ENCODE measurements at regions not wholly inside any gene's neighbourhood (a gene's known extent, or its start where the extent isn't known, plus 50 kb on each side); places are given as distances from the start of the nearest gene placed in this dataset.

- Mint-ChIP-seq H3K4me3 (ENCODE audit: unreplicated experiment) (no peak overlapping the region), H3K4me1 (ENCODE audit: low read depth) (peaks cover 10% of the 10 kb centered on the region), H3K27ac (ENCODE audit: unreplicated experiment) (no peak overlapping the region), H3K36me3 (ENCODE audit: low read depth) (no peaks in the 10 kb centered on the region), H3K27me3 (ENCODE audit: low read depth) (peaks cover 20% of the 10 kb centered on the region), H3K9me3 (ENCODE audit: low read depth) (no peaks in the 10 kb centered on the region)
- no peak for DNase-seq (ENCODE audit: low spot score)
- TF ChIP-seq, protein P1, sequence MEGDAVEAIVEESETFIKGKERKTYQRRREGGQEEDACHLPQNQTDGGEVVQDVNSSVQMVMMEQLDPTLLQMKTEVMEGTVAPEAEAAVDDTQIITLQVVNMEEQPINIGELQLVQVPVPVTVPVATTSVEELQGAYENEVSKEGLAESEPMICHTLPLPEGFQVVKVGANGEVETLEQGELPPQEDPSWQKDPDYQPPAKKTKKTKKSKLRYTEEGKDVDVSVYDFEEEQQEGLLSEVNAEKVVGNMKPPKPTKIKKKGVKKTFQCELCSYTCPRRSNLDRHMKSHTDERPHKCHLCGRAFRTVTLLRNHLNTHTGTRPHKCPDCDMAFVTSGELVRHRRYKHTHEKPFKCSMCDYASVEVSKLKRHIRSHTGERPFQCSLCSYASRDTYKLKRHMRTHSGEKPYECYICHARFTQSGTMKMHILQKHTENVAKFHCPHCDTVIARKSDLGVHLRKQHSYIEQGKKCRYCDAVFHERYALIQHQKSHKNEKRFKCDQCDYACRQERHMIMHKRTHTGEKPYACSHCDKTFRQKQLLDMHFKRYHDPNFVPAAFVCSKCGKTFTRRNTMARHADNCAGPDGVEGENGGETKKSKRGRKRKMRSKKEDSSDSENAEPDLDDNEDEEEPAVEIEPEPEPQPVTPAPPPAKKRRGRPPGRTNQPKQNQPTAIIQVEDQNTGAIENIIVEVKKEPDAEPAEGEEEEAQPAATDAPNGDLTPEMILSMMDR (IDR thresholded peaks at IDR 0.05), result no peak
These were observed 126.8 kb upstream of the CLSTN2 start for GRCh38 chr3:139808201-139808600.

GRCh38 chr3:139803294-139803693 lies 125.5 kb upstream of the NMNAT3 start:
- Mint-ChIP-seq H3K9me3 (ENCODE audit: low read depth) (no peaks in the 10 kb centered on the region), H3K27me3 (ENCODE audit: low read depth) (peaks cover 16% of the 10 kb centered on the region), H3K27ac (ENCODE audit: unreplicated experiment) (no peak overlapping the region), H3K36me3 (ENCODE audit: low read depth) (no peaks in the 10 kb centered on the region), H3K4me1 (ENCODE audit: low read depth) (no peaks in the 10 kb centered on the region), H3K4me3 (ENCODE audit: unreplicated experiment) (no peak overlapping the region)
- TF ChIP-seq, protein P1 (IDR thresholded peaks at IDR 0.05), result no peak
- no peak for DNase-seq (ENCODE audit: low spot score)

DNA sequence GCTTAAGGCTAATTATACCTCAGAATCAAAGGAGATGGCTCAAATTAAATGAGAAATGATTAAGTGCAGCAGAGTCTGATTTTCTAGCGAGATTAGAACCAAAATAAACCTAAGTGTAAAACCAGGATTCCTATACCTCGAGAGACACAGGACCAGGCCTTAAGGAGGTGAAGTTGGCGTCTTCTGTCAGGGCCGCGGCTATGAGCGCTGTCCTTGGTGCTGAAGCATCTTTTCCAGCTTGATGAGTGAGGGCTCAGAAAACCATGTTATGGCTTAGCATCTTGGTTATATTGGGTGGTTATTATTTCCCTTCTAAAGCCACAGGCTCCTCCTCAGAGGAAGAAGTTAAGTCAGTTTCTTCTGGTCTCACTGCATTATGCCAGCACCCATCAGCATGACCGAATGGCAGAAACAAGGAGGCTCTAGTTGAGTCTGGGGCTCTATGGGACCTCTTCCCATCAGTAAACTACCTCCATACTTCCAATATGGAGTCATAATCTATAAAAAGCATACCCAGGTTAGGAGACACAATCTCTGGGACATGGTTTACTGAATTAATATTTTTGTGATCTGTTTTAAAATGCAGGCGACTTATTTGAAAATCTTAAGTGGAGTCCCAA lies 120.1 kb upstream of the NMNAT3 start:
- Mint-ChIP-seq H3K27me3 (ENCODE audit: low read depth) (peaks cover 9% of the 10 kb centered on the region), H3K4me1 (ENCODE audit: low read depth) (no peaks in the 10 kb centered on the region), H3K9me3 (ENCODE audit: low read depth) (peaks cover 5% of the 10 kb centered on the region), H3K36me3 (ENCODE audit: low read depth) (peaks cover 2% of the 10 kb centered on the region), H3K27ac (ENCODE audit: unreplicated experiment) (no peak overlapping the region), H3K4me3 (ENCODE audit: unreplicated experiment) (no peak overlapping the region)
- DNase-seq (ENCODE audit: low spot score), result no peak
- TF ChIP-seq, protein P1 (IDR thresholded peaks at IDR 0.05), result no peak

- Mint-ChIP-seq H3K4me1 (ENCODE audit: low read depth) (no peaks in the 10 kb centered on the region), H3K27me3 (ENCODE audit: low read depth) (peaks cover 14% of the 10 kb centered on the region), H3K4me3 (ENCODE audit: unreplicated experiment) (no peak overlapping the region), H3K36me3 (ENCODE audit: low read depth) (peaks cover 2% of the 10 kb centered on the region), H3K27ac (ENCODE audit: unreplicated experiment) (no peak overlapping the region), H3K9me3 (ENCODE audit: low read depth) (peaks cover 14% of the 10 kb centered on the region)
- DNase-seq (ENCODE audit: low spot score), result no peak
- TF ChIP-seq, protein P1 (IDR thresholded peaks at IDR 0.05), result no peak
These were observed 116.9 kb upstream of the NMNAT3 start for GRCh38 chr3:139794469-139795265.

GRCh38 chr3:139793408-139793807 lies 115.6 kb upstream of the NMNAT3 start:
- TF ChIP-seq, protein P1 (IDR thresholded peaks at IDR 0.05), result no peak
- Mint-ChIP-seq H3K9me3 (ENCODE audit: low read depth) (peaks cover 14% of the 10 kb centered on the region), H3K27ac (ENCODE audit: unreplicated experiment) (no peak overlapping the region), H3K4me3 (ENCODE audit: unreplicated experiment) (no peak overlapping the region), H3K36me3 (ENCODE audit: low read depth) (peaks cover 2% of the 10 kb centered on the region), H3K27me3 (ENCODE audit: low read depth) (peaks cover 18% of the 10 kb centered on the region), H3K4me1 (ENCODE audit: low read depth) (no peaks in the 10 kb centered on the region)
- DNase-seq (ENCODE audit: low spot score), result no peak
